IPS-NIHi7 (cell line): ENCODE measurements at regions not wholly inside any gene's neighbourhood (a gene's known extent, or its start where the extent isn't known, plus 50 kb on each side); places are given as distances from the start of the nearest gene placed in this dataset.

Experiments used
- DNase-seq: peaks from one replicate; pipeline ENCODE4 v3.0.0; 2012; ENCODE audit warnings: mixed read lengths; ENCODE audit errors: extremely low spot score

GRCh38 chr12:118694128-118694775, 287.1 kb upstream of the SRRM4 start:
- DNase-seq, result no peak

- peak; percentile 27 for DNase-seq
These were observed 276.7 kb upstream of the SRRM4 start for GRCh38 chr12:118704527-118705241.

GRCh38 chr12:118706437-118706836, 274.9 kb upstream of the SRRM4 start:
- no peak for DNase-seq

- no peak for DNase-seq
These were observed 271.4 kb upstream of the SRRM4 start for GRCh38 chr12:118709946-118710345.

- DNase-seq, result no peak
These were observed 270.2 kb upstream of the SRRM4 start for GRCh38 chr12:118711185-118711584.

- DNase-seq, result peak; percentile 84
These were observed 267.3 kb upstream of the SRRM4 start for GRCh38 chr12:118714051-118714460.

GRCh38 chr12:118714500-118714899, 266.8 kb upstream of the SRRM4 start:
- DNase-seq, result no peak

- DNase-seq, result no peak
These were observed 265.7 kb upstream of the SRRM4 start for GRCh38 chr12:118715647-118716046.

GRCh38 chr12:118727196-118727978, 254.0 kb upstream of the SRRM4 start:
- no peak for DNase-seq

GRCh38 chr12:118727979-118728366, 253.4 kb upstream of the SRRM4 start:
- DNase-seq, result no peak

GRCh38 chr12:118734266-118734665, 247.1 kb upstream of the SRRM4 start:
- DNase-seq, result no peak

- no peak for DNase-seq
These were observed 243.3 kb upstream of the SRRM4 start for GRCh38 chr12:118737985-118738540.

- no peak for DNase-seq
These were observed 240.1 kb upstream of the SRRM4 start for GRCh38 chr12:118741194-118741593.

- DNase-seq, result no peak
These were observed 238.9 kb upstream of the SRRM4 start for GRCh38 chr12:118742431-118742830.

GRCh38 chr12:118743896-118744700, 237.2 kb upstream of the SRRM4 start:
- no peak for DNase-seq

- no peak for DNase-seq
These were observed 235.2 kb upstream of the SRRM4 start for GRCh38 chr12:118746176-118746575.

- no peak for DNase-seq
These were observed 234.4 kb upstream of the SRRM4 start for GRCh38 chr12:118746960-118747359.

- no peak for DNase-seq
These were observed 233.6 kb upstream of the SRRM4 start for GRCh38 chr12:118747771-118748170.

GRCh38 chr12:118748478-118749380, 232.6 kb upstream of the SRRM4 start:
- no peak for DNase-seq

- no peak for DNase-seq
These were observed 231.7 kb upstream of the SRRM4 start for GRCh38 chr12:118749646-118750045.

GRCh38 chr12:118750666-118751065, 230.7 kb upstream of the SRRM4 start:
- DNase-seq, result no peak
